ENCODE measurements at regions not wholly inside any gene's neighbourhood (a gene's known extent, or its start where the extent isn't known, plus 50 kb on each side); places are given as distances from the start of the nearest gene placed in this dataset.

- no peaks in the 10 kb centered on the region for H3K36me3 ChIP-seq (ENCODE audit: insufficient read depth, low read length)
- H2AFZ ChIP-seq (ENCODE audit: low read depth, low read length), result no peak overlapping the region
- H3K9me3 ChIP-seq (ENCODE audit: low read length), result no peaks in the 10 kb centered on the region
- H3K4me3 ChIP-seq (ENCODE audit: low read length), result no peak overlapping the region
- no peaks in the 10 kb centered on the region for H3K27me3 ChIP-seq (ENCODE audit: insufficient read depth, low read length)
- no peaks in the 10 kb centered on the region for H3K4me1 ChIP-seq (ENCODE audit: insufficient read depth, low read length)
Measured at GRCh38 chr2:75798569-75798968, 87.9 kb upstream of the GCFC2 start.

- Histone ChIP-seq H3K4me3 (ENCODE audit: low read length) (no peak overlapping the region), H3K9me3 (ENCODE audit: low read length) (no peaks in the 10 kb centered on the region), H3K4me1 (ENCODE audit: insufficient read depth, low read length) (peaks cover 4% of the 10 kb centered on the region), H3K27me3 (ENCODE audit: insufficient read depth, low read length) (no peaks in the 10 kb centered on the region), H3K36me3 (ENCODE audit: insufficient read depth, low read length) (no peaks in the 10 kb centered on the region), H2AFZ (ENCODE audit: low read depth, low read length) (no peak overlapping the region)
Measured at GRCh38 chr2:75792996-75793395, 82.3 kb upstream of the GCFC2 start.

- Histone ChIP-seq H3K9me3 (ENCODE audit: low read length) (no peaks in the 10 kb centered on the region), H3K27me3 (ENCODE audit: insufficient read depth, low read length) (no peaks in the 10 kb centered on the region), H3K4me1 (ENCODE audit: insufficient read depth, low read length) (peaks cover 4% of the 10 kb centered on the region), H3K36me3 (ENCODE audit: insufficient read depth, low read length) (no peaks in the 10 kb centered on the region), H2AFZ (ENCODE audit: low read depth, low read length) (no peak overlapping the region), H3K4me3 (ENCODE audit: low read length) (no peak overlapping the region)
Measured at GRCh38 chr2:75792146-75792545, 81.4 kb upstream of the GCFC2 start.

- H2AFZ ChIP-seq (ENCODE audit: low read depth, low read length), result no peak overlapping the region
- no peaks in the 10 kb centered on the region for H3K27me3 ChIP-seq (ENCODE audit: insufficient read depth, low read length)
- no peaks in the 10 kb centered on the region for H3K9me3 ChIP-seq (ENCODE audit: low read length)
- no peaks in the 10 kb centered on the region for H3K36me3 ChIP-seq (ENCODE audit: insufficient read depth, low read length)
- no peak overlapping the region for H3K4me3 ChIP-seq (ENCODE audit: low read length)
- peaks cover 4% of the 10 kb centered on the region for H3K4me1 ChIP-seq (ENCODE audit: insufficient read depth, low read length)
Measured at GRCh38 chr2:75790814-75791467, 80.2 kb upstream of the GCFC2 start.

GRCh38 chr2:75790121-75790813, 79.6 kb upstream of the GCFC2 start:
- no peak overlapping the region for H3K4me3 ChIP-seq (ENCODE audit: low read length)
- no peak overlapping the region for H2AFZ ChIP-seq (ENCODE audit: low read depth, low read length)
- no peaks in the 10 kb centered on the region for H3K36me3 ChIP-seq (ENCODE audit: insufficient read depth, low read length)
- no peaks in the 10 kb centered on the region for H3K9me3 ChIP-seq (ENCODE audit: low read length)
- H3K27me3 ChIP-seq (ENCODE audit: insufficient read depth, low read length), result no peaks in the 10 kb centered on the region
- H3K4me1 ChIP-seq (ENCODE audit: insufficient read depth, low read length), result peaks cover 4% of the 10 kb centered on the region

- Histone ChIP-seq H3K4me3 (ENCODE audit: low read length) (no peak overlapping the region), H3K36me3 (ENCODE audit: insufficient read depth, low read length) (no peaks in the 10 kb centered on the region), H3K9me3 (ENCODE audit: low read length) (no peaks in the 10 kb centered on the region), H3K4me1 (ENCODE audit: insufficient read depth, low read length) (peaks cover 4% of the 10 kb centered on the region), H2AFZ (ENCODE audit: low read depth, low read length) (no peak overlapping the region), H3K27me3 (ENCODE audit: insufficient read depth, low read length) (no peaks in the 10 kb centered on the region)
Measured at GRCh38 chr2:75788902-75789301, 78.2 kb upstream of the GCFC2 start.

- Histone ChIP-seq H3K4me1 (ENCODE audit: insufficient read depth, low read length) (peaks cover 4% of the 10 kb centered on the region), H3K36me3 (ENCODE audit: insufficient read depth, low read length) (no peaks in the 10 kb centered on the region), H2AFZ (ENCODE audit: low read depth, low read length) (no peak overlapping the region), H3K4me3 (ENCODE audit: low read length) (no peak overlapping the region), H3K9me3 (ENCODE audit: low read length) (no peaks in the 10 kb centered on the region), H3K27me3 (ENCODE audit: insufficient read depth, low read length) (no peaks in the 10 kb centered on the region)
Measured at GRCh38 chr2:75788154-75788553, 77.4 kb upstream of the GCFC2 start.

- no peak overlapping the region for H2AFZ ChIP-seq (ENCODE audit: low read depth, low read length)
- H3K36me3 ChIP-seq (ENCODE audit: insufficient read depth, low read length), result no peaks in the 10 kb centered on the region
- peaks cover 4% of the 10 kb centered on the region for H3K4me1 ChIP-seq (ENCODE audit: insufficient read depth, low read length)
- no peaks in the 10 kb centered on the region for H3K9me3 ChIP-seq (ENCODE audit: low read length)
- H3K4me3 ChIP-seq (ENCODE audit: low read length), result no peak overlapping the region
- H3K27me3 ChIP-seq (ENCODE audit: insufficient read depth, low read length), result no peaks in the 10 kb centered on the region
Measured at GRCh38 chr2:75787532-75788132, 76.9 kb upstream of the GCFC2 start.

GRCh38 chr2:75775311-75775823, 64.7 kb upstream of the GCFC2 start:
- H3K36me3 ChIP-seq (ENCODE audit: insufficient read depth, low read length), result no peaks in the 10 kb centered on the region
- no peak overlapping the region for H3K4me3 ChIP-seq (ENCODE audit: low read length)
- H3K27me3 ChIP-seq (ENCODE audit: insufficient read depth, low read length), result no peaks in the 10 kb centered on the region
- H2AFZ ChIP-seq (ENCODE audit: low read depth, low read length), result no peak overlapping the region
- H3K9me3 ChIP-seq (ENCODE audit: low read length), result no peaks in the 10 kb centered on the region
- no peaks in the 10 kb centered on the region for H3K4me1 ChIP-seq (ENCODE audit: insufficient read depth, low read length)

GRCh38 chr2:75772908-75773630, 62.4 kb upstream of the GCFC2 start:
- Histone ChIP-seq H3K9me3 (ENCODE audit: low read length) (no peaks in the 10 kb centered on the region), H3K4me1 (ENCODE audit: insufficient read depth, low read length) (no peaks in the 10 kb centered on the region), H3K4me3 (ENCODE audit: low read length) (no peak overlapping the region), H2AFZ (ENCODE audit: low read depth, low read length) (no peak overlapping the region), H3K27me3 (ENCODE audit: insufficient read depth, low read length) (no peaks in the 10 kb centered on the region), H3K36me3 (ENCODE audit: insufficient read depth, low read length) (no peaks in the 10 kb centered on the region)

GRCh38 chr2:75765798-75766197, 55.1 kb upstream of the GCFC2 start:
- Histone ChIP-seq H3K9me3 (ENCODE audit: low read length) (no peaks in the 10 kb centered on the region), H3K4me1 (ENCODE audit: insufficient read depth, low read length) (no peaks in the 10 kb centered on the region), H3K27me3 (ENCODE audit: insufficient read depth, low read length) (no peaks in the 10 kb centered on the region), H3K36me3 (ENCODE audit: insufficient read depth, low read length) (no peaks in the 10 kb centered on the region), H3K4me3 (ENCODE audit: low read length) (no peak overlapping the region), H2AFZ (ENCODE audit: low read depth, low read length) (no peak overlapping the region)

GRCh38 chr2:75764611-75765010, 53.9 kb upstream of the GCFC2 start:
- H3K36me3 ChIP-seq (ENCODE audit: insufficient read depth, low read length), result no peaks in the 10 kb centered on the region
- no peaks in the 10 kb centered on the region for H3K9me3 ChIP-seq (ENCODE audit: low read length)
- no peak overlapping the region for H3K4me3 ChIP-seq (ENCODE audit: low read length)
- H2AFZ ChIP-seq (ENCODE audit: low read depth, low read length), result no peak overlapping the region
- no peaks in the 10 kb centered on the region for H3K4me1 ChIP-seq (ENCODE audit: insufficient read depth, low read length)
- H3K27me3 ChIP-seq (ENCODE audit: insufficient read depth, low read length), result no peaks in the 10 kb centered on the region
